ENCODE measurements at regions not wholly inside any gene's neighbourhood (a gene's known extent, or its start where the extent isn't known, plus 50 kb on each side); places are given as distances from the start of the nearest gene placed in this dataset.

DNA sequence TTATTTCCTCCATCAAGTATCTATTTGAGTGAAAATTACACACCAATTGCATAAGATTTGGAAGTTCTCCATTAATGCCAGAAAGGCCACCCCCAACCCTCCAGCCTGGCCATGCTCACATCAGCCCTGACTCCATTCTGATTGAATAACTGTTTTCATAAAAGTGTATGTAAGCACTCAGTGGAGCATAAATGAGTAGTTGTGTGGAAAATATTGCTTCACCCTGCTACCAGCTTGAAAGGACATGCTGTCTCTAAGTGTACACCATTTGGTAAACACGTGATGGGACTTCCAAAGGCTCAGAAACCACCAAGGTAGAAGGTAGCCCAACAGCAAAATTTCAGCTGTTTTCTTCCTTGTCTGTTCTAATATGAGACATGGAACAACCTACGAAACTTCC is 393.8 kb downstream of the ZNF385D start:
- no peak overlapping the region for H3K27ac ChIP-seq
- no peak for TF ChIP-seq ZFX (IDR thresholded peaks at IDR 0.05)
- TF ChIP-seq, protein P1, sequence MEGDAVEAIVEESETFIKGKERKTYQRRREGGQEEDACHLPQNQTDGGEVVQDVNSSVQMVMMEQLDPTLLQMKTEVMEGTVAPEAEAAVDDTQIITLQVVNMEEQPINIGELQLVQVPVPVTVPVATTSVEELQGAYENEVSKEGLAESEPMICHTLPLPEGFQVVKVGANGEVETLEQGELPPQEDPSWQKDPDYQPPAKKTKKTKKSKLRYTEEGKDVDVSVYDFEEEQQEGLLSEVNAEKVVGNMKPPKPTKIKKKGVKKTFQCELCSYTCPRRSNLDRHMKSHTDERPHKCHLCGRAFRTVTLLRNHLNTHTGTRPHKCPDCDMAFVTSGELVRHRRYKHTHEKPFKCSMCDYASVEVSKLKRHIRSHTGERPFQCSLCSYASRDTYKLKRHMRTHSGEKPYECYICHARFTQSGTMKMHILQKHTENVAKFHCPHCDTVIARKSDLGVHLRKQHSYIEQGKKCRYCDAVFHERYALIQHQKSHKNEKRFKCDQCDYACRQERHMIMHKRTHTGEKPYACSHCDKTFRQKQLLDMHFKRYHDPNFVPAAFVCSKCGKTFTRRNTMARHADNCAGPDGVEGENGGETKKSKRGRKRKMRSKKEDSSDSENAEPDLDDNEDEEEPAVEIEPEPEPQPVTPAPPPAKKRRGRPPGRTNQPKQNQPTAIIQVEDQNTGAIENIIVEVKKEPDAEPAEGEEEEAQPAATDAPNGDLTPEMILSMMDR (conservative IDR thresholded peaks at IDR 0.05): no peak

DNA sequence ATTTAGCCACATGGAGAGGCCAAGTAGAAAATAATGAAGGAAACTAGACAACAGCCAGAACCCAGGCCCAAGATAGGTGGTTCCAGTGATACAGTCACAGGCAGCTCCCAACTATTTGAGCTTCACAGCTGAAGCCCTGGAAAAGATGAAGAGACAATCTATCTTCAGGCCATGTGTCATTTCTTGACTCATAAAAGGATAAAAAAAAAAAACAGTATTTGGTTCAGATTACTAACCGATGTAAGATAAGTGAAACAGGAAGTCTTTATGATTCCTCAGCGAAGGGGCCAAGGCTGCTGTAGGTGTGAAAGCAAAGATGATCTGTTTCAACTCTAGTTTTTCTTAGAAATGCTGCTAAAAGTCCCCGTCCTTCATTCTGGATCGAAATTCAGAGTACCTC is 394.6 kb downstream of the ZNF385D start:
- H3K27ac ChIP-seq: no peak overlapping the region
- TF ChIP-seq ZFX (IDR thresholded peaks at IDR 0.05): no peak
- TF ChIP-seq, protein P1 (conservative IDR thresholded peaks at IDR 0.05): no peak

DNA sequence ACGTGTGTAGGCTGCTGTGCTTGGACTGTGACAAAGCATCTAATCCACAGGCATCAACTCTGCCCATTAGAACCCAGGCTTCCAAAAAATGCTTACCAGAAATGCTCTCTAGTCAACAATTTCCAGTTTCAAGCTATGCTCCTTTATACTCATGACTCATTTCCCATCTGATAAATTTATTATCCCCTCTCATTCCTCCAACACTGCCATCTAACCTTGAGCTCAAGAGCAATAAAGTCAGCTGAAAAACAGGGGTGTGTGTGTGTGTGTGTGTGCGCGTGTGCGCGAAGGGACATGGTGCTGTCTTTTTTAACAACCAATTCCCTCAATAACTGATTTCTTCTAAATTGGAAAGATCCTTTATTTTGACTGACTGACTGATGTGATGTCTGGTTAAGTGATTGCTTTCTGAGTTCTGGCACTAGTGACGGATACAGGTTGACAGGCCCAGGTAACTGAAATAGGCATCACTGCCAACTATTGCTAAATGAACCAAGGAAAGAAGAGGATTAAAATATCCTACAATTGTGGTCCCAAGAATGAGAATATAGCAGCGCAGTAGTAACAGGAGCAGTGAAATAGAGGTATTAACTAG is 405.5 kb downstream of the ZNF385D start:
- TF ChIP-seq, protein P1 (conservative IDR thresholded peaks at IDR 0.05): no peak
- no peak for TF ChIP-seq ZFX (IDR thresholded peaks at IDR 0.05)
- H3K27ac ChIP-seq: no peak overlapping the region

DNA sequence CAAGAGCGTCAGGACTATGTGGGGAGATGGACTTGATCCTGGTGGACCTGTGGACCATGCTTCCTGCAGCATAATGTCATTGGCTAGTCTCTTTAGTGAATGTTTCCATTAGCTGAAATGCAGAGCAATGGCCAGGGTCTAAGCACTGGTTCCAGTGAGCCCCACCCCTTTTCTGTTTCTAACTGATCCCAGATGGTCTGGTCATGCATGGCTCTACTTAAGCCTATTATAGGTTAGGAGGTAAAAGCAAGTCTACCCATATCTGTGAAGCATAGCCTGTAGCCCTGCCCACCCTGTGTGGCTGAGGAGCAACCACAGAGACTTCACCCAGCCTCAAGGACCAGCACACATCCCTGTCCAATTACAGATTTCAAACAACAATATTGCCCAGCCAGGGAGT is 419.2 kb downstream of the ZNF385D start:
- H3K27ac ChIP-seq: no peak overlapping the region
- TF ChIP-seq ZFX (IDR thresholded peaks at IDR 0.05): no peak
- TF ChIP-seq, protein P1 (conservative IDR thresholded peaks at IDR 0.05): no peak

DNA sequence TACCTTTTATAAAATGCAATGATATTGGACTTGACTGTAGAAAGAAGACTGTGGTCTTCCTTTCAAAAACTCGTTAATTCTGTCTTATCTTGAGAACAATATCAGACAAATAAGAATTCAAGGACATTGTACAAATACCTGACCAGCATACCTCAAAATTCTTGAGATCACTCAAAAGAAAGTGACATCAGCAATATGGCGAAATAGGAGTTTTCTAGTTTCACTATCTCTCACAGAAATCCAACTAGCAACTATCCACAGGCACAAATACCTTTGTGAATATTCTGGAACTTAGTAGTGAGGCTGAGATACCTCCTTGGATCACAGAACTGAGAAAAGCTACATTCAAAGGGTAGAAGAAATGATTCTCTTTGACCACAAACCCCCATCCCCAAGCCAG is 419.7 kb downstream of the ZNF385D start:
- TF ChIP-seq, protein P1 (conservative IDR thresholded peaks at IDR 0.05): no peak
- TF ChIP-seq ZFX (IDR thresholded peaks at IDR 0.05): no peak
- H3K27ac ChIP-seq: no peak overlapping the region

DNA sequence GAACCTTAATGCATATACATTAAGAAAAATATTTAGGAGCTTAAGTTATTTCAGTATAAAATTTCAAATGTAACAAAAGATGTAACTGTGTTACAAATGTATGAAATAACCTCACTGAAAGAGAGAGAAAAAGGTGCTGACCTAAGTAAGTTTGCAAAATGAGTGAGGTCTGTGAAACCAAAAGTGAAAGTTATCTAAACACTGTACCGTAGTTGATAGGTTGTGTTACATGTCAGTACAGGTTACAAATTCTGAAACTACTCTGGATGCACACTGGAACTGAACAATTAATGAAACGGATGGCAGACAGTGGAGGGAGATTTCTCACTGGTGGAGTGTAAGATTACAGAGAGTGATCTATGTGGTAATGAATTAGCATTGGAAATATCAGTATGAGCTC is 420.7 kb downstream of the ZNF385D start:
- H3K27ac ChIP-seq: no peak overlapping the region
- no peak for TF ChIP-seq ZFX (IDR thresholded peaks at IDR 0.05)
- TF ChIP-seq, protein P1 (conservative IDR thresholded peaks at IDR 0.05): no peak

DNA sequence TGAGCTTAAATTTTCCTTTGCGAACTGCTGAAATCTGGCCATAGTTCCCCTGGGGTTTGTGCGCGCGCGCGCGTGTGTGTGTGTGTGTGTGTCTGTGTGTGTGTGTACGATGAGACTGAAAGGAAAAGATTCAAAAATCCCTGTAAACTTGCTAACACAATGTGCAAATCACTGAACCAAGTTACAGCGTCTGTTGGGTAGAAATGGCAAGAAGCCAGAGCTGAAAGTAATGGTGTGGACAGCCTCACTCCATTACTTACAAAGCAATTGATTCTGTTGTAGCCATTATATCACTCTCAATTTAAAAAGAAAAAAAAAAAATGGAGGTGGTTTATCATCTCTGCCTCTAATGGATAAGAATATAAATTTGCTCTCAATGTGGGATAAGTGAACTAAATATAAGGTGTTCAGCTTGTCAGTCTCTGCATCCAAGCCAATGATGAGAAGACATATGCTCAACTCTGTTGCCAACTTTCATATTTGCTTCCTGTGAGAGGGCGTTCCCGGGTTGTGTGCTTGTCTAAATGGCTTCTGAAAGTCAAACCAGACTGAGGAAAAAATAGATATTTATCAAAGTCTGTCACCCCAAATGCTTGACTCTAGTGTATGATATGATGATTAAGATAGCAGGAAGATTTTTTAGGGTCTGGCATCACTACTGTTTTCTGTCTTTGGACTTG is 422.2 kb downstream of the ZNF385D start:
- TF ChIP-seq ZFX (IDR thresholded peaks at IDR 0.05): no peak
- TF ChIP-seq, protein P1 (conservative IDR thresholded peaks at IDR 0.05): no peak
- H3K27ac ChIP-seq: no peak overlapping the region

Data from C4-2B (cell line).